H1 (cell line): ENCODE measurements at regions not wholly inside any gene's neighbourhood (a gene's known extent, or its start where the extent isn't known, plus 50 kb on each side); places are given as distances from the start of the nearest gene placed in this dataset.

Source experiments
- CTCF ChIA-PET: fragments of 300-600 bp; sonication (Branson Sonifier 250); formaldehyde crosslinking; loops from one replicate; lab custom pipeline; 2021; ENCODE audit not compliant: partially characterized antibody; lab: Charles Lee
- POLR2A ChIA-PET: fragments of 300-600 bp; sonication (Branson Sonifier 250); formaldehyde crosslinking; loops from one replicate; lab custom pipeline; 2021; ENCODE audit warnings: inconsistent platforms; ENCODE audit not compliant: partially characterized antibody; lab: Charles Lee
- DNase-seq, 2 experiments: peaks; one replicate each; pipeline versions ENCODE4 v3.0.0 to v3.0.0-alpha.2; 2010 to 2022; ENCODE audit warnings: low spot score in 2 of 2, low read depth in 1 of 2, mixed read lengths in 1 of 2
- FAIRE-seq: peaks from 2 replicates; lab custom pipeline; 2011; peaks lifted over from hg19 to GRCh38; lab: Jason Lieb, UNC
- H2AFZ ChIP-seq: 2 replicates; pipeline ENCODE4 v1.8.1; 2012; ENCODE audit warnings: low read length, inconsistent platforms
- H2AK5ac ChIP-seq: 2 replicates; pipeline ENCODE4 v1.6.1; 2013; ENCODE audit warnings: low read depth, low read length
- H2BK120ac ChIP-seq: replicated peaks from 2 replicates; pipeline ENCODE3; 2013; ENCODE audit warnings: low read depth, low read length, inconsistent platforms
- H2BK12ac ChIP-seq: 2 replicates; pipeline ENCODE4 v1.6.1; 2013; ENCODE audit warnings: low read depth, low read length
- H2BK15ac ChIP-seq: 2 replicates; pipeline ENCODE4 v1.6.1; 2013; ENCODE audit warnings: low read length
- H2BK20ac ChIP-seq: 2 replicates; pipeline ENCODE4 v1.6.1; 2013; ENCODE audit warnings: low read length
- H2BK5ac ChIP-seq: 2 replicates; pipeline ENCODE4 v1.6.1; 2013; ENCODE audit warnings: low read depth, low read length
- H3K14ac ChIP-seq: 2 replicates; pipeline ENCODE4 v1.6.1; 2013; ENCODE audit warnings: inconsistent platforms; ENCODE audit not compliant: insufficient read length
- H3K18ac ChIP-seq: 2 replicates; pipeline ENCODE4 v1.6.1; 2013; ENCODE audit warnings: low read length; ENCODE audit errors: extremely low read depth
- H3K23ac ChIP-seq: 2 replicates; pipeline ENCODE4 v1.6.1; 2013; ENCODE audit warnings: inconsistent platforms; ENCODE audit not compliant: insufficient read length
- H3K23me2 ChIP-seq: 2 replicates; pipeline ENCODE4 v1.6.1; 2013; ENCODE audit warnings: low read depth, low read length
- H3K27ac ChIP-seq: 2 replicates; pipeline ENCODE4 v1.6.1; 2011; ENCODE audit warnings: low read depth, low read length, inconsistent platforms
- H3K27me3 ChIP-seq, 4 experiments: replicated peaks in 1 of 4; 1 replicate in 1 of 4; 2 replicates in 3 of 4; pipeline versions ENCODE4 v1.6.1 to v1.8.1; 2011 to 2013; ENCODE audit warnings: low read length in 3 of 4, mild to moderate bottlenecking in 3 of 4, inconsistent platforms in 2 of 4, mixed read lengths in 2 of 4, moderate library complexity in 1 of 4; ENCODE audit not compliant: control insufficient read depth in 3 of 4, insufficient read depth in 3 of 4; ENCODE audit errors: extremely low read depth in 1 of 4
- H3K36me3 ChIP-seq, 4 experiments: 2 replicates each; pipeline versions ENCODE4 v1.6.1 to v1.8.1; 2011 to 2013; ENCODE audit warnings: mild to moderate bottlenecking in 4 of 4, low read length in 3 of 4, moderate library complexity in 2 of 4, control low read depth in 1 of 4, inconsistent platforms in 1 of 4; ENCODE audit not compliant: insufficient read depth in 4 of 4, control insufficient read depth in 2 of 4
- H3K4ac ChIP-seq: replicated peaks from 2 replicates; pipeline ENCODE3; 2013; ENCODE audit warnings: low read length, low read depth, mixed read lengths, inconsistent platforms; ENCODE audit not compliant: insufficient read length
- H3K4me1 ChIP-seq, 4 experiments: replicated peaks in 1 of 4; 1 replicate in 1 of 4; 2 replicates in 3 of 4; pipeline versions ENCODE4 v1.6.1 to v1.8.1; 2011 to 2013; ENCODE audit warnings: low read length in 3 of 4, inconsistent platforms in 2 of 4, mixed read lengths in 1 of 4; ENCODE audit not compliant: insufficient read depth in 4 of 4, control insufficient read depth in 3 of 4
- H3K4me2 ChIP-seq, 2 experiments: 2 replicates each; pipeline versions ENCODE4 v1.6.1 to v1.8.1; 2011 to 2013; ENCODE audit warnings: low read depth in 2 of 2, low read length in 2 of 2, control low read depth in 1 of 2, inconsistent platforms in 1 of 2, mild to moderate bottlenecking in 1 of 2; ENCODE audit not compliant: insufficient read depth in 1 of 2
- H3K4me3 ChIP-seq, 4 experiments: fragments of 200-600, 300-600 bp in 1 of 4; sonication (generic), shearing (Covaris generic), sonication (Bioruptor Twin) in 1 of 4; 2 replicates each; pipeline versions ENCODE4 v1.5.1 to v1.8.1; 2011 to 2016; ENCODE audit warnings: low read length in 4 of 4, low read depth in 3 of 4, control low read depth in 2 of 4, inconsistent platforms in 2 of 4, mild to moderate bottlenecking in 2 of 4, mixed read lengths in 1 of 4, moderate library complexity in 1 of 4; ENCODE audit not compliant: insufficient read depth in 2 of 4; ENCODE audit errors: extremely low read depth in 1 of 4
- H3K56ac ChIP-seq: replicated peaks from 2 replicates; pipeline ENCODE3; 2013; ENCODE audit warnings: low read depth, mild to moderate bottlenecking, mixed read lengths, low read length, inconsistent platforms; ENCODE audit not compliant: insufficient read length
- H3K79me1 ChIP-seq: 2 replicates; pipeline ENCODE4 v1.6.1; 2013; ENCODE audit warnings: low read depth, low read length, control low read depth
- H3K79me2 ChIP-seq, 2 experiments: 2 replicates each; pipeline versions ENCODE4 v1.6.1 to v1.8.1; 2012 to 2013; ENCODE audit warnings: low read length in 2 of 2, mild to moderate bottlenecking in 2 of 2, inconsistent platforms in 1 of 2; ENCODE audit not compliant: insufficient read depth in 2 of 2, control insufficient read depth in 1 of 2
- H3K9ac ChIP-seq, 4 experiments: replicated peaks in 1 of 4; 1 replicate in 1 of 4; 2 replicates in 3 of 4; pipeline versions ENCODE4 v1.6.1 to v1.8.1; 2011 to 2013; ENCODE audit warnings: low read depth in 3 of 4, low read length in 3 of 4, control low read depth in 2 of 4, mild to moderate bottlenecking in 2 of 4, moderate library complexity in 2 of 4, inconsistent platforms in 1 of 4; ENCODE audit errors: extremely low read depth in 1 of 4
- H3K9me3 ChIP-seq, 2 experiments: 2 replicates each; pipeline versions ENCODE4 v1.6.1 to v1.8.1; 2012 to 2013; ENCODE audit warnings: mild to moderate bottlenecking in 2 of 2, moderate library complexity in 2 of 2, control low read depth in 1 of 2, inconsistent platforms in 1 of 2, low read depth in 1 of 2, low read length in 1 of 2, mixed read lengths in 1 of 2; ENCODE audit not compliant: insufficient read depth in 2 of 2
- H4K20me1 ChIP-seq, 2 experiments: replicated peaks in 1 of 2; 2 replicates each; pipeline versions ENCODE3 to v1.8.1; 2011 to 2013; ENCODE audit warnings: inconsistent platforms in 2 of 2, low read length in 2 of 2, mild to moderate bottlenecking in 1 of 2; ENCODE audit not compliant: insufficient read depth in 2 of 2, control insufficient read depth in 1 of 2
- H4K5ac ChIP-seq: 2 replicates; pipeline ENCODE4 v1.6.1; 2013; ENCODE audit warnings: low read length, low read depth, mixed read lengths, inconsistent platforms; ENCODE audit not compliant: insufficient read length
- H4K8ac ChIP-seq: 2 replicates; pipeline ENCODE4 v1.8.0; 2013; ENCODE audit warnings: mild to moderate bottlenecking, moderate library complexity, low read length, inconsistent platforms; ENCODE audit not compliant: insufficient read depth; ENCODE audit errors: extremely low read depth
- H4K91ac ChIP-seq: replicated peaks from 2 replicates; pipeline ENCODE3; 2013; ENCODE audit warnings: low read length, mixed read lengths, inconsistent platforms; ENCODE audit not compliant: insufficient read length
- BRCA1 ChIP-seq: IDR thresholded peaks from 2 replicates; pipeline ENCODE4 v1.6.1; 2012; ENCODE audit warnings: low read depth, low read length, improper control_type of control experiment
- CBX8 ChIP-seq: fragments of 300-800, 300-1000 bp; sonication (generic); IDR thresholded peaks from 2 replicates; pipeline ENCODE4 v1.7.1; 2016; ENCODE audit warnings: low read depth, low read length, borderline replicate concordance
- CEBPB ChIP-seq: IDR thresholded peaks from 2 replicates; pipeline ENCODE4 v1.6.1; 2012; ENCODE audit warnings: low read depth, low read length
- CHD1 ChIP-seq: IDR thresholded peaks from 2 replicates; pipeline ENCODE4 v1.6.1; 2012; ENCODE audit warnings: low read depth, low read length, improper control_type of control experiment
- E2F6 ChIP-seq: IDR thresholded peaks from 2 replicates; pipeline ENCODE4 v1.6.1; 2012; ENCODE audit warnings: inconsistent platforms
- PHF8 ChIP-seq: fragments of 200-600 bp; sonication (generic); conservative IDR thresholded peaks from 2 replicates; pipeline ENCODE4 v1.7.1; 2012; ENCODE audit warnings: low read depth, mild to moderate bottlenecking, inconsistent platforms, low read length, moderate library complexity
- POLR2AphosphoS5 ChIP-seq: IDR thresholded peaks from 2 replicates; pipeline ENCODE4 v1.6.1; 2011; ENCODE audit warnings: low read depth, low read length
- RFX5 ChIP-seq: IDR thresholded peaks from 2 replicates; pipeline ENCODE4 v1.6.1; 2011; ENCODE audit warnings: low read depth, low read length, improper control_type of control experiment, borderline replicate concordance
- SIRT6 ChIP-seq: IDR thresholded peaks from one replicate; pipeline ENCODE4 v1.7.1; 2012; ENCODE audit warnings: low read length, inconsistent platforms
- SP1 ChIP-seq: IDR thresholded peaks from 2 replicates; pipeline ENCODE4 v1.6.1; 2011; ENCODE audit warnings: low read depth, low read length
- TAF7 ChIP-seq: optimal IDR thresholded peaks from 2 replicates; pipeline ENCODE3; 2011; ENCODE audit warnings: low read depth, mild to moderate bottlenecking, inconsistent platforms, low read length, moderate library complexity, borderline replicate concordance
- TBP ChIP-seq: IDR thresholded peaks from 2 replicates; pipeline ENCODE4 v1.6.1; 2011; ENCODE audit warnings: low read depth, low read length, improper control_type of control experiment
- YY1 ChIP-seq: IDR thresholded peaks from 2 replicates; pipeline ENCODE4 v1.6.1; 2011; ENCODE audit warnings: low read depth, mild to moderate bottlenecking, low read length
- WGBS, 2 experiments: shearing (Covaris generic) in 1 of 2; methylation state at CpG; one replicate each; pipeline versions ENCODE4 v1.1.6 to v1.1.7; 2013 to 2015; ENCODE audit warnings: low lambda C conversion rate in 2 of 2, mixed read lengths in 2 of 2, inconsistent platforms in 1 of 2, low coverage in 1 of 2, missing lambda C conversion rate in 1 of 2; ENCODE audit not compliant: insufficient replicate concordance in 2 of 2, insufficient coverage in 1 of 2, insufficient read length in 1 of 2; ENCODE audit errors: extremely low coverage in 1 of 2, missing lambda C conversion rate in 1 of 2; 5-methylcytosine and 5-hydroxymethylcytosine counted together

GRCh38 chr7:25562673-25563182, 334.4 kb upstream of the NPVF start:
- Histone ChIP-seq H2BK5ac (no peak overlapping the region), H4K91ac (no peak overlapping the region), H3K9me3 (no peaks in the 10 kb centered on the region), H4K8ac (no peak overlapping the region), H2AFZ (0 out of 2 replicates have a peak overlapping the region, but pooled peaks have one; percentile 35), H3K79me2 (no peaks in the 10 kb centered on the region), H2BK12ac (no peak overlapping the region), H3K23ac (no peak overlapping the region), H4K5ac (no peak overlapping the region), H3K4ac (no peak overlapping the region), H2BK15ac (no peak overlapping the region), H3K14ac (no peak overlapping the region), H3K36me3 (no peaks in the 10 kb centered on the region), H3K56ac (no peak overlapping the region), H3K27me3 (no peaks in the 10 kb centered on the region), H2BK20ac (no peak overlapping the region), H3K23me2 (no peaks in the 10 kb centered on the region), H3K18ac (no peak overlapping the region), H3K4me3 (no peak overlapping the region), H3K27ac (no peak overlapping the region), H2AK5ac (no peak overlapping the region), H3K4me1 (peaks cover 0 to 4% (median 0%) of the 10 kb centered on the region in 4 experiments; a peak in 1 of 7 replicates)
- WGBS, 2 experiments = 91% methylated on average over 6 of the region's 6 CpGs; no CpG with 5 or more reads in 1 of the 2 experiments
- DNase-seq (no peak), FAIRE-seq (no peak)
- CTCF ChIA-PET = interaction anchor here (0.6 to 12.5 kb wide), 14 partner anchors 8 to 738 kb away, joined by 3 to 283 read pairs (median 4); no protein-coding TSS in a partner anchor
- POLR2A ChIA-PET = no interaction called here
- TF ChIP-seq E2F6 (no peak), RFX5 (no peak), SP1 (no peak), PHF8 (no peak), CHD1 (no peak), SIRT6 (no peak), POLR2AphosphoS5 (no peak), CEBPB (no peak), BRCA1 (no peak), CBX8 (no peak), TBP (no peak), TAF7 (no peak), YY1 (no peak)
- TF ChIP-seq, all 59 proteins: peak for 0
- no peak overlapping the region for H3K9ac ChIP-seq
- no peaks in the 10 kb centered on the region for H4K20me1 ChIP-seq
- H2BK120ac ChIP-seq = no peak overlapping the region
- H3K79me1 ChIP-seq = no peaks in the 10 kb centered on the region
- H3K4me2 ChIP-seq = no peak overlapping the region
